SH-SY5Y (cell line): ENCODE measurements at regions not wholly inside any gene's neighbourhood (a gene's known extent, or its start where the extent isn't known, plus 50 kb on each side); places are given as distances from the start of the nearest gene placed in this dataset.

Source experiments
- GATA2 ChIP-seq: IDR thresholded peaks from 2 replicates; pipeline ENCODE4 v1.6.1; 2011; ENCODE audit warnings: mild to moderate bottlenecking, low read depth, low read length
- GATA3 ChIP-seq: IDR thresholded peaks from 2 replicates; pipeline ENCODE4 v1.6.1; 2011; ENCODE audit warnings: low read depth, mild to moderate bottlenecking, low read length, moderate library complexity

- TF ChIP-seq GATA3 (no peak), GATA2 (no peak)
Measured at GRCh38 chr1:80250573-80251168, 1244.1 kb upstream of the ADGRL4 start.

GRCh38 chr1:80249699-80250098, 1243.2 kb upstream of the ADGRL4 start:
- TF ChIP-seq GATA3 (no peak), GATA2 (no peak)

GRCh38 chr1:80248886-80249285, 1242.4 kb upstream of the ADGRL4 start:
- TF ChIP-seq GATA3 = no peak
- TF ChIP-seq GATA2 = no peak

- no peak for TF ChIP-seq GATA2
- TF ChIP-seq GATA3 = no peak
Measured at GRCh38 chr1:80245813-80246212, 1239.3 kb upstream of the ADGRL4 start.

GRCh38 chr1:80244372-80244771, 1237.8 kb upstream of the ADGRL4 start:
- TF ChIP-seq GATA2 = no peak
- TF ChIP-seq GATA3 = no peak

GRCh38 chr1:80241566-80241965, 1235.0 kb upstream of the ADGRL4 start:
- TF ChIP-seq GATA3 (no peak), GATA2 (no peak)

- TF ChIP-seq GATA3 (no peak), GATA2 (no peak)
Measured at GRCh38 chr1:80225510-80225909, 1219.0 kb upstream of the ADGRL4 start.

- TF ChIP-seq GATA2 (no peak), GATA3 (no peak)
Measured at GRCh38 chr1:80221319-80221718, 1214.8 kb upstream of the ADGRL4 start.

GRCh38 chr1:80218112-80218511, 1211.6 kb upstream of the ADGRL4 start:
- TF ChIP-seq GATA3 (no peak), GATA2 (no peak)

- no peak for TF ChIP-seq GATA2
- TF ChIP-seq GATA3 = no peak
Measured at GRCh38 chr1:80217377-80217986, 1211.0 kb upstream of the ADGRL4 start.

- TF ChIP-seq GATA3 (no peak), GATA2 (no peak)
Measured at GRCh38 chr1:80214888-80215540, 1208.5 kb upstream of the ADGRL4 start.

- no peak for TF ChIP-seq GATA3
- no peak for TF ChIP-seq GATA2
Measured at GRCh38 chr1:80212948-80213347, 1206.4 kb upstream of the ADGRL4 start.

GRCh38 chr1:80211691-80212380, 1205.3 kb upstream of the ADGRL4 start:
- TF ChIP-seq GATA2 (no peak), GATA3 (no peak)

- TF ChIP-seq GATA2 (no peak), GATA3 (no peak)
Measured at GRCh38 chr1:80202118-80202517, 1195.6 kb upstream of the ADGRL4 start.
